Stomach (tissue), 4 donors: ENCODE measurements at regions not wholly inside any gene's neighbourhood (a gene's known extent, or its start where the extent isn't known, plus 50 kb on each side); places are given as distances from the start of the nearest gene placed in this dataset.

Source experiments
- CTCF ChIP-seq, 7 experiments: fragments of 450-650 bp in 4 of 7; fragments of 200-600 bp in 3 of 7; sonication (generic) in 3 of 7; IDR thresholded peaks; one replicate each; pipeline ENCODE4 v1.5.1; 2016 to 2019; ENCODE audit warnings: antibody characterized with exemption in 7 of 7, control low read depth in 2 of 7, mild to moderate bottlenecking in 1 of 7
- POLR2A ChIP-seq, 4 donors: fragments of 450-650 bp; IDR thresholded peaks; one replicate each; pipeline ENCODE4 v1.6.1; 2016; ENCODE audit warnings: antibody characterized with exemption in 4 of 4, control low read depth in 2 of 4, mild to moderate bottlenecking in 1 of 4, moderate library complexity in 1 of 4
- POLR2AphosphoS5 ChIP-seq, 3 donors: sonication (generic); formaldehyde crosslinking; IDR thresholded peaks; one replicate each; pipeline ENCODE4 v1.6.1; 2016; ENCODE audit warnings: antibody characterized with exemption in 3 of 3

- TF ChIP-seq POLR2A (IDR thresholded peaks at IDR 0.05), result no peak
- no peak for TF ChIP-seq CTCF (IDR thresholded peaks at IDR 0.05)
- no peak for TF ChIP-seq POLR2AphosphoS5 (IDR thresholded peaks at IDR 0.05)
Measured at GRCh38 chr2:51919395-51919794, 887.5 kb upstream of the NRXN1 start.
